ENCODE measurements at regions not wholly inside any gene's neighbourhood (a gene's known extent, or its start where the extent isn't known, plus 50 kb on each side); places are given as distances from the start of the nearest gene placed in this dataset.

DNA sequence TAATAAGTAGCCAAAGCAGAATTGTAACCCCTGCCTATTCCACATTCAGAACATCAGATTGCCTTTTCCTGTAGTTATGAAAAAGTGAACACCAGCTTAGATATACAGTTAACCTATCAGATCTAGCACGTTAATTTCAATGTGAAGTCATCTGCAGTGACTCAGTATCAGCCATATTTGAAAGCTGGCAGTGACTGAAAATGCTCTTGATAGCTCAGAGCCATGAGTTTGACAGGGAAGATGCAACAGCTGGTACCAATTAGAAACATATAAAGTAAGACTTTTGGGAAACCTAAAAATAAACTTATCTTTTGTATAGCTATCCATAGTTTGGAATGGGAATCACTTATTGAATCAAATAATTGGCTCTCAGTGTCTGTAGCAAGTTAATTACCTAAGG, 284.1 kb upstream of the NPSR1 start:
- no peak for TF ChIP-seq POLR2AphosphoS5 (IDR thresholded peaks at IDR 0.05)
- TF ChIP-seq, protein P1, sequence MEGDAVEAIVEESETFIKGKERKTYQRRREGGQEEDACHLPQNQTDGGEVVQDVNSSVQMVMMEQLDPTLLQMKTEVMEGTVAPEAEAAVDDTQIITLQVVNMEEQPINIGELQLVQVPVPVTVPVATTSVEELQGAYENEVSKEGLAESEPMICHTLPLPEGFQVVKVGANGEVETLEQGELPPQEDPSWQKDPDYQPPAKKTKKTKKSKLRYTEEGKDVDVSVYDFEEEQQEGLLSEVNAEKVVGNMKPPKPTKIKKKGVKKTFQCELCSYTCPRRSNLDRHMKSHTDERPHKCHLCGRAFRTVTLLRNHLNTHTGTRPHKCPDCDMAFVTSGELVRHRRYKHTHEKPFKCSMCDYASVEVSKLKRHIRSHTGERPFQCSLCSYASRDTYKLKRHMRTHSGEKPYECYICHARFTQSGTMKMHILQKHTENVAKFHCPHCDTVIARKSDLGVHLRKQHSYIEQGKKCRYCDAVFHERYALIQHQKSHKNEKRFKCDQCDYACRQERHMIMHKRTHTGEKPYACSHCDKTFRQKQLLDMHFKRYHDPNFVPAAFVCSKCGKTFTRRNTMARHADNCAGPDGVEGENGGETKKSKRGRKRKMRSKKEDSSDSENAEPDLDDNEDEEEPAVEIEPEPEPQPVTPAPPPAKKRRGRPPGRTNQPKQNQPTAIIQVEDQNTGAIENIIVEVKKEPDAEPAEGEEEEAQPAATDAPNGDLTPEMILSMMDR (IDR thresholded peaks at IDR 0.05), result no peak
- TF ChIP-seq POLR2A (IDR thresholded peaks at IDR 0.05; ENCODE audit: low read depth), result no peak

All from esophagus muscularis mucosa (tissue), 3 donors.